HG02759 (cell line): ENCODE measurements at regions not wholly inside any gene's neighbourhood (a gene's known extent, or its start where the extent isn't known, plus 50 kb on each side); places are given as distances from the start of the nearest gene placed in this dataset.
"Not testable (repeated sequence)": the region's sequence is repeated elsewhere in the genome, so short reads cannot be mapped to it uniquely, and the experiment has no call there.

Source experiments
- ATAC-seq: cut with Tn5 transposase; IDR thresholded peaks from one replicate; pipeline ENCODE4 v1.9.1; 2021; ENCODE audit warnings: mild to moderate bottlenecking, moderate library complexity; ENCODE audit not compliant: unreplicated experiment

GRCh38 chr1:79188337-79188736 is 181.8 kb upstream of the ADGRL4 start:
- no peak for ATAC-seq

DNA sequence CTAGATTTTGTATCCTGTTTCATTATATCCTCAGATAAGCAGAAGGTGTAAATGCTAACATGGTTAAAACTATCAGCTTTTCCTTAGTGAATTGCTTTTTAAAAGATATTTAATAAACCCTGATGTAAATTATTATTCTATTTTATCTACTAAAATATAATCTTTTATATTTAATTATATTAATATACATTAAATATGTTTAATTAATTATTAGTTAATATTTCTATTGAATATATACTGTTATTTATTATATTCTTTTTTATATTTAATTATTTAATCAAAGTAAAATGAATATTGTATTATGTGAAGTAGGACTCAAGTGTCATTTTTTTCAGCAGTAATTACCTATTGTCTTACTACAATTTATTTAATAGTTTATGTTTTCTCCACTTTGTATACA is 179.7 kb upstream of the ADGRL4 start:
- ATAC-seq, result no peak

DNA sequence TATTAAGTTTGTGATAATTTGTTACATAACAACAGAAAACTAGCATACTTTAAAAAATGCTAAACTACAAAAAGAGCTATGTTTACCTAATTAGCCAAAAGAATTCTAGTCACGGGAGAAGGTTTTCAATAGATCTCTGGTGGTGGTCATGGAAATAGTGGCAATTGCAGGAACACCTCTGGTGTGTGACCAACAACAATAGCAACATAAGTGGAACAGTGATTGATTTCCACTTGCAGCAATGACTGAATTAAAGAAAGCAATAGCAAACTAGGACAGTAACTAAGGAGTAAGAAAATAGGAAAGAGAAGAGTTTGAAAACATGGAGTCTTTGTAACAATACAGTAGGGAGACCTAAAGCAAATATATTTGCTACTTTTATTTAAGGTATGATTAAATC is 171.3 kb upstream of the ADGRL4 start:
- ATAC-seq, result no peak

- no peak for ATAC-seq
These were observed 154.5 kb upstream of the ADGRL4 start for GRCh38 chr1:79161077-79161476.

- ATAC-seq, result no peak
These were observed 149.5 kb upstream of the ADGRL4 start for GRCh38 chr1:79155991-79156390.

GRCh38 chr1:79151006-79151796 is 144.7 kb upstream of the ADGRL4 start:
- no peak for ATAC-seq

DNA sequence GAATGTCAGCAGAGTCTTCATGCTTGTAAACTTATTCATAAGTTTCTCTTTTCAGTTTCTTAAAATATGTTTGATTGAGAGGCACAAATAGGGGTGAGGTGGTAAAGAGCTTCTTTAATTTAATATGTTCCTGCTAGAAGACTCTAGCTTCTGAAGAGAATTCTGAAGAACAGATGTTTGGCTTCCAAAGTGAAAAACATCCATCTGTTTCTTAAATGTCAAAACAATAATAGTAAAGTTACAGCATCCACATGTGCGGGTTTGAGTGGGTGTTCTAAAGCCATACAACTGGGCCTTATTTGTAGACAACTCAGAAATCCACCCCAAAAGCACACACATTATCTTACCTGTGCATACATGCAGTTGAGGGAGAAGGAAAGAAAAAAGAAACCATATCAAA is 144.0 kb upstream of the ADGRL4 start:
- no peak for ATAC-seq

GRCh38 chr1:79138227-79138626 is 131.7 kb upstream of the ADGRL4 start:
- not testable (repeated sequence) for ATAC-seq

DNA sequence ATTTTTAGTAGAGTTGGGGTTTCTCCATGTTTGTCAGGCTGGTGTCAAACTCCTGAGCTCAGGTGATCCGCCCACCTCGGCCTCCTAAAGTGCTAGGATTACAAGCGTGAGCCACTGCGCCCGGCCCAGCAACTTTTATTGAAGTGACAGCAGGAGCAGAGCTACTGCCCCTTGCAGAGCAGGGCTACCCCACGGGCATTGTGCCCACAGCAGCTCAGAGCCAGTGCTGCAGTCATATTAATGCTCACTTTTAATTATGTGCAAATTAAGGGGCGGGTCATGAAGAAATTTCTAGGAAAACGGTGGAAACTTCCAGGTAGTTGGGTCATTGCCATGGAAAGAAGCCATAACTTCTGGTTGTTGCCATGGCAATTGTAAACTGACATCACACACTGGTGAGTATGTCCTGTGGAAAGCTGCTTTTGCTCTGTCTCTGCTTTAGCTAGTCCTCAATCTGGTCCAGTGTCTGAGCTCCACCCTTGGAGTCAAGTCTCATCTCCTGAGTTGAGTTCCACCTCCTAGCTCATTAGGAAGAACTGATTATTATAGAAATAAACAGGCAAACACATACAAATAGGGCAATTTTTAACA is 127.3 kb upstream of the ADGRL4 start:
- ATAC-seq, result no peak

- no peak for ATAC-seq
These were observed 125.1 kb upstream of the ADGRL4 start for GRCh38 chr1:79131626-79132025.

GRCh38 chr1:79129914-79130313 is 123.4 kb upstream of the ADGRL4 start:
- no peak for ATAC-seq

- ATAC-seq, result no peak
These were observed 122.2 kb upstream of the ADGRL4 start for GRCh38 chr1:79128722-79129121.

- no peak for ATAC-seq
These were observed 118.2 kb upstream of the ADGRL4 start for GRCh38 chr1:79124756-79125155.

- no peak for ATAC-seq
These were observed 116.0 kb upstream of the ADGRL4 start for GRCh38 chr1:79122521-79122920.

DNA sequence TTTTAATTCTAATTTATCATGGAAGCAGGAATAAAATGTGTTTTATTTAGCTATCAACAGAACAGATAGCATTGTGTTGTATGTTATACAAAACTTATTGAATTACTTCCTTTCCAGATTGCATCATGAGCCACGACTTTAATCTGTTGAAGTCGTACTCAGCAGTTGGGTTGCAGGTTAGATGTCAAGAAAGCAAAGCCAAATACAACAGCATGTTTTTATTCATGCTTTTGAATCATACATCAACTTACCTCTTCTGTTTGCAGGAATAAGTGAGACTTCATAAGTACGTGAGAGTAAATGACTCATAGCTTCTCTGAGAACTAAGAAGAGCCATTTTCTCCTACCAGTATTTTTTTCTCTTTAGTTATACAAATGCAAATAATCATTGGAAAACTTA is 110.8 kb upstream of the ADGRL4 start:
- no peak for ATAC-seq

- no peak for ATAC-seq
These were observed 107.3 kb upstream of the ADGRL4 start for GRCh38 chr1:79113836-79114235.

GRCh38 chr1:79110749-79111148 is 104.2 kb upstream of the ADGRL4 start:
- ATAC-seq, result no peak

DNA sequence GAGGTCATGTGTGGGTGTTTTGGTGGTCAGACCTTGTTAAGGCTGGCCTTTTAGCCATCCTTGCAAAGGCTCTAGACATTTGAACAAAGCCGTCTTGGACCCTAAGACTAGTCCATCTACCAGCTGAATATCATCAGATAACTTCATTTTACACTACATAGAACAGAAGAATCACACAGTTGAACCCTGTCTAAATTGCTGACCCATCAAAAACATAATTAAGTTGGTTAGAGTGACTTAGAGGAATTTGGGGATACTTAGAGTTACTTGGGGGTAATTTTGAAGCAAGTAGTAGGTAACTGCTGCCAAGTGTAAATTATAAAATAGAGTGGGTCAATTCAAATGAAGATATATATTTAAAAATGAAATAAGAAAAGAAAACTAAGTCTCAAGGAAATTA is 102.9 kb upstream of the ADGRL4 start:
- ATAC-seq, result no peak

- ATAC-seq, result no peak
These were observed 99.0 kb upstream of the ADGRL4 start for GRCh38 chr1:79105500-79105899.

DNA sequence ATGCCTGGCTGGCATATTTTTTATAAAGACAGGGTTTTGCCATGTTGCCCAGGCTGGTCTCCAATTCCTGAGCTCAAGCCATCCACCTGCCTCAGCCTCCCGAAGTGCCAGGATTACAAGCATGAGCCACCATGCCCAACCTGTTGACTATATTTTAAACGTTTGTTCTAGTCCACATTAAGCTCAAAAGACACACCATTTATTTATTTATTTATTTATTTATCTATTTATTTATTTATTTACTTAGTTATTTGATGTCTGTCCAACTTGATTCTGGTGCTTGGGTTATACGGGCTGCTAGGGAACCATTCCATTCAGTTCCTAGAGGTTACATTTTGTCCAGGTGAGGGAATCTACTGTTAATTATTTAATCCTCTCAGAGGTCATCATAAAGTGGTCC is 98.1 kb upstream of the ADGRL4 start:
- no peak for ATAC-seq

- ATAC-seq, result no peak
These were observed 93.9 kb upstream of the ADGRL4 start for GRCh38 chr1:79100385-79100784.

DNA sequence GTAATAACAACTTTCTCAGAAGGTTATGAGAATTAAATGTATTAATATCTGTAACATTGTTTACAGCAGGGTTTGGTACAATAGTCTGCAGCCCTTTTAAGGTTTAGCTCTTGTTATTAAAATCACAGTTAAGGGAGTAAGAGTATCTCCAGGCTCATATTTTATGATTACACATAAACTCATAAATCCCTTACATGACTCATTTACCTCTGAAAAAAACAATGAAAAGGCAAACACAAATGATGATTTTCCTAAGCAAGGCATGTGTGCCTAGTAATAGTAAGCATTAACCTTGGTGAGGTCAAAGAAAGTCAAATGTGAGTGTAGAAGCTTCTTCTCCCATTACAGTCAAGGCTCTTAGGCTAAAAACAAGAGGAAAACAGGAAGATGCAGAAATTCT is 84.5 kb upstream of the ADGRL4 start:
- ATAC-seq, result no peak

DNA sequence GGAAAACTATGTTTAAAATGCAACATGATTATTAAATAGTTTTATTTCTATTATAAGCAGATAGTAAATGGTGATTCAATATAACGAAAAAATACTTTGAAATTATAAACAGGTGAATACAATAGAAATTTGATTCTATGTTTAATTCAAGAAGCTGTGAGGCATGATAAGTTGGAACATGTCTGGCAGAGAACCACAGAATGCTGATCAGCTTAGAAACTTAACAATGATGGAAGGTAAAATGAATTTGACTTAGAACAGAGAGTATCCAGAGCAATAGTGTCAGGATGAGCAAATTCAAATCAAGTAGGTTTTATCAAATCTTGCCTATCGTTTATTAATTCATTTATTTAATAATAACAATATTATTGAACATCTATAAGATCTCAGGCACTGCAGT is 83.4 kb upstream of the ADGRL4 start:
- ATAC-seq, result no peak
